ENCODE measurements at regions not wholly inside any gene's neighbourhood (a gene's known extent, or its start where the extent isn't known, plus 50 kb on each side); places are given as distances from the start of the nearest gene placed in this dataset.

GRCh38 chr4:41454423-41454822, 83.5 kb upstream of the LIMCH1 start (continued):
- TF ChIP-seq, protein P1, sequence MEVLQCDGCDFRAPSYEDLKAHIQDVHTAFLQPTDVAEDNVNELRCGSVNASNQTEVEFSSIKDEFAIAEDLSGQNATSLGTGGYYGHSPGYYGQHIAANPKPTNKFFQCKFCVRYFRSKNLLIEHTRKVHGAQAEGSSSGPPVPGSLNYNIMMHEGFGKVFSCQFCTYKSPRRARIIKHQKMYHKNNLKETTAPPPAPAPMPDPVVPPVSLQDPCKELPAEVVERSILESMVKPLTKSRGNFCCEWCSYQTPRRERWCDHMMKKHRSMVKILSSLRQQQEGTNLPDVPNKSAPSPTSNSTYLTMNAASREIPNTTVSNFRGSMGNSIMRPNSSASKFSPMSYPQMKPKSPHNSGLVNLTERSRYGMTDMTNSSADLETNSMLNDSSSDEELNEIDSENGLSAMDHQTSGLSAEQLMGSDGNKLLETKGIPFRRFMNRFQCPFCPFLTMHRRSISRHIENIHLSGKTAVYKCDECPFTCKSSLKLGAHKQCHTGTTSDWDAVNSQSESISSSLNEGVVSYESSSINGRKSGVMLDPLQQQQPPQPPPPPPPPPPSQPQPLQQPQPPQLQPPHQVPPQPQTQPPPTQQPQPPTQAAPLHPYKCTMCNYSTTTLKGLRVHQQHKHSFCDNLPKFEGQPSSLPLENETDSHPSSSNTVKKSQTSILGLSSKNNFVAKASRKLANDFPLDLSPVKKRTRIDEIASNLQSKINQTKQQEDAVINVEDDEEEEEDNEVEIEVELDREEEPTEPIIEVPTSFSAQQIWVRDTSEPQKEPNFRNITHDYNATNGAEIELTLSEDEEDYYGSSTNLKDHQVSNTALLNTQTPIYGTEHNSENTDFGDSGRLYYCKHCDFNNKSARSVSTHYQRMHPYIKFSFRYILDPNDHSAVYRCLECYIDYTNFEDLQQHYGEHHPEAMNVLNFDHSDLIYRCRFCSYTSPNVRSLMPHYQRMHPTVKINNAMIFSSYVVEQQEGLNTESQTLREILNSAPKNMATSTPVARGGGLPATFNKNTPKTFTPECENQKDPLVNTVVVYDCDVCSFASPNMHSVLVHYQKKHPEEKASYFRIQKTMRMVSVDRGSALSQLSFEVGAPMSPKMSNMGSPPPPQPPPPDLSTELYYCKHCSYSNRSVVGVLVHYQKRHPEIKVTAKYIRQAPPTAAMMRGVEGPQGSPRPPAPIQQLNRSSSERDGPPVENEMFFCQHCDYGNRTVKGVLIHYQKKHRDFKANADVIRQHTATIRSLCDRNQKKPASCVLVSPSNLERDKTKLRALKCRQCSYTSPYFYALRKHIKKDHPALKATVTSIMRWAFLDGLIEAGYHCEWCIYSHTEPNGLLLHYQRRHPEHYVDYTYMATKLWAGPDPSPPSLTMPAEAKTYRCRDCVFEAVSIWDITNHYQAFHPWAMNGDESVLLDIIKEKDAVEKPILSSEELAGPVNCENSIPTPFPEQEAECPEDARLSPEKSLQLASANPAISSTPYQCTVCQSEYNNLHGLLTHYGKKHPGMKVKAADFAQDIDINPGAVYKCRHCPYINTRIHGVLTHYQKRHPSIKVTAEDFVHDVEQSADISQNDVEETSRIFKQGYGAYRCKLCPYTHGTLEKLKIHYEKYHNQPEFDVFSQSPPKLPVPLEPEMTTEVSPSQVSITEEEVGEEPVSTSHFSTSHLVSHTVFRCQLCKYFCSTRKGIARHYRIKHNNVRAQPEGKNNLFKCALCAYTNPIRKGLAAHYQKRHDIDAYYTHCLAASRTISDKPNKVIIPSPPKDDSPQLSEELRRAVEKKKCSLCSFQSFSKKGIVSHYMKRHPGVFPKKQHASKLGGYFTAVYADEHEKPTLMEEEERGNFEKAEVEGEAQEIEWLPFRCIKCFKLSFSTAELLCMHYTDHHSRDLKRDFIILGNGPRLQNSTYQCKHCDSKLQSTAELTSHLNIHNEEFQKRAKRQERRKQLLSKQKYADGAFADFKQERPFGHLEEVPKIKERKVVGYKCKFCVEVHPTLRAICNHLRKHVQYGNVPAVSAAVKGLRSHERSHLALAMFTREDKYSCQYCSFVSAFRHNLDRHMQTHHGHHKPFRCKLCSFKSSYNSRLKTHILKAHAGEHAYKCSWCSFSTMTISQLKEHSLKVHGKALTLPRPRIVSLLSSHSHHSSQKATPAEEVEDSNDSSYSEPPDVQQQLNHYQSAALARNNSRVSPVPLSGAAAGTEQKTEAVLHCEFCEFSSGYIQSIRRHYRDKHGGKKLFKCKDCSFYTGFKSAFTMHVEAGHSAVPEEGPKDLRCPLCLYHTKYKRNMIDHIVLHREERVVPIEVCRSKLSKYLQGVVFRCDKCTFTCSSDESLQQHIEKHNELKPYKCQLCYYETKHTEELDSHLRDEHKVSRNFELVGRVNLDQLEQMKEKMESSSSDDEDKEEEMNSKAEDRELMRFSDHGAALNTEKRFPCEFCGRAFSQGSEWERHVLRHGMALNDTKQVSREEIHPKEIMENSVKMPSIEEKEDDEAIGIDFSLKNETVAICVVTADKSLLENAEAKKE (CRISPR knock-in tag; IDR thresholded peaks at IDR 0.05) = no peak
- TF ChIP-seq ETS1 (IDR thresholded peaks at IDR 0.05) = no peak
- TF ChIP-seq, protein P2, sequence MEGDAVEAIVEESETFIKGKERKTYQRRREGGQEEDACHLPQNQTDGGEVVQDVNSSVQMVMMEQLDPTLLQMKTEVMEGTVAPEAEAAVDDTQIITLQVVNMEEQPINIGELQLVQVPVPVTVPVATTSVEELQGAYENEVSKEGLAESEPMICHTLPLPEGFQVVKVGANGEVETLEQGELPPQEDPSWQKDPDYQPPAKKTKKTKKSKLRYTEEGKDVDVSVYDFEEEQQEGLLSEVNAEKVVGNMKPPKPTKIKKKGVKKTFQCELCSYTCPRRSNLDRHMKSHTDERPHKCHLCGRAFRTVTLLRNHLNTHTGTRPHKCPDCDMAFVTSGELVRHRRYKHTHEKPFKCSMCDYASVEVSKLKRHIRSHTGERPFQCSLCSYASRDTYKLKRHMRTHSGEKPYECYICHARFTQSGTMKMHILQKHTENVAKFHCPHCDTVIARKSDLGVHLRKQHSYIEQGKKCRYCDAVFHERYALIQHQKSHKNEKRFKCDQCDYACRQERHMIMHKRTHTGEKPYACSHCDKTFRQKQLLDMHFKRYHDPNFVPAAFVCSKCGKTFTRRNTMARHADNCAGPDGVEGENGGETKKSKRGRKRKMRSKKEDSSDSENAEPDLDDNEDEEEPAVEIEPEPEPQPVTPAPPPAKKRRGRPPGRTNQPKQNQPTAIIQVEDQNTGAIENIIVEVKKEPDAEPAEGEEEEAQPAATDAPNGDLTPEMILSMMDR (conservative IDR thresholded peaks at IDR 0.05; ENCODE audit: low read depth in 2 of 2) = no peak

DNA sequence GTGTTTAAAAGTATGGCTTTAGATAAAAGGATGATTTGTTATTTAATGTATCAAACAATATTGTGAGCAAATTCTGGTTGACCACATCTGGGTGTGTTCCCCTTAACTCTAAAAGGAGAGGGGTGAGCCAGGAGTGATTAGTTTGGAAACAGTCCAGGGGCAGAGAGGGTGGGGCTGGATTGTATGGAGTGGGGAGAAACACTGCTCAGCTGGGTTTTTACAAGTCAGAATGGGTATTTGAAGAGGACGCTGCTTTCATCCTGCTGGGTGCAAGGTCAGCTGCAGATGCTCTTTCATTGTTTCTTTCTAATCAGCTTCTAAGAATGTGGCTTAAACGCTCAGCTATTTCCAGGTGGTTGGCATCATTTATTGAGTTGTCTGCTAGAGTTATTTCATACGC, 82.8 kb upstream of the LIMCH1 start:
- Mint-ChIP-seq H3K9me3 (peaks cover 3% of the 10 kb centered on the region; the same call in 1 of the 3 replicates), H3K4me1 (peaks cover 42% of the 10 kb centered on the region), H3K27ac (no peak overlapping the region), H3K4me3 (no peak overlapping the region), H3K27me3 (ENCODE audit: insufficient read depth, low read depth, poor library complexity) (peaks cover 2% of the 10 kb centered on the region), H3K36me3 (ENCODE audit: low read depth) (no peaks in the 10 kb centered on the region)
- DNase-seq (ENCODE audit: low spot score) (peak; percentile 39), ATAC-seq (peak; percentile 79)
- H3F3A ChIP-seq (replicated peaks; ENCODE audit: low read depth) = no peaks in the 10 kb centered on the region
- H3K4me3 ChIP-seq = no peak overlapping the region
- H3K4me1 ChIP-seq (ENCODE audit: insufficient read depth) = peaks cover 39% of the 10 kb centered on the region
- no peaks in the 10 kb centered on the region for H3K36me3 ChIP-seq (ENCODE audit: insufficient read depth)
- H3K27ac ChIP-seq (ENCODE audit: low read depth) = no peak overlapping the region
- no peaks in the 10 kb centered on the region for H3K27me3 ChIP-seq (ENCODE audit: insufficient read depth)
- no peaks in the 10 kb centered on the region for H3K79me2 ChIP-seq (replicated peaks; ENCODE audit: insufficient read depth)
- H3K4me2 ChIP-seq = peak overlapping the region; percentile 22; the same call in 1 of the 2 replicates
- no peaks in the 10 kb centered on the region for H4K20me1 ChIP-seq (replicated peaks; ENCODE audit: insufficient read depth)
- no peaks in the 10 kb centered on the region for H3K9me2 ChIP-seq (ENCODE audit: insufficient read depth)
- no peak overlapping the region for H2AFZ ChIP-seq
- TF ChIP-seq CREB1 (CRISPR knock-in tag; IDR thresholded peaks at IDR 0.05; ENCODE audit: low read depth) (no peak), NANOG (IDR thresholded peaks at IDR 0.05; ENCODE audit: borderline replicate concordance) (no peak), JUNB (IDR thresholded peaks at IDR 0.05; ENCODE audit: unreplicated experiment) (no peak), REST (IDR thresholded peaks at IDR 0.05; ENCODE audit: unreplicated experiment) (no peak), EZH2phosphoT487 (IDR thresholded peaks at IDR 0.05; ENCODE audit: unreplicated experiment) (no peak), STAT1 (IDR thresholded peaks at IDR 0.05; ENCODE audit: unreplicated experiment) (no peak), ZNF331 (CRISPR knock-in tag; IDR thresholded peaks at IDR 0.05; ENCODE audit: low read depth) (no peak)
